ENCODE measurements at regions not wholly inside any gene's neighbourhood (a gene's known extent, or its start where the extent isn't known, plus 50 kb on each side); places are given as distances from the start of the nearest gene placed in this dataset.

DNA sequence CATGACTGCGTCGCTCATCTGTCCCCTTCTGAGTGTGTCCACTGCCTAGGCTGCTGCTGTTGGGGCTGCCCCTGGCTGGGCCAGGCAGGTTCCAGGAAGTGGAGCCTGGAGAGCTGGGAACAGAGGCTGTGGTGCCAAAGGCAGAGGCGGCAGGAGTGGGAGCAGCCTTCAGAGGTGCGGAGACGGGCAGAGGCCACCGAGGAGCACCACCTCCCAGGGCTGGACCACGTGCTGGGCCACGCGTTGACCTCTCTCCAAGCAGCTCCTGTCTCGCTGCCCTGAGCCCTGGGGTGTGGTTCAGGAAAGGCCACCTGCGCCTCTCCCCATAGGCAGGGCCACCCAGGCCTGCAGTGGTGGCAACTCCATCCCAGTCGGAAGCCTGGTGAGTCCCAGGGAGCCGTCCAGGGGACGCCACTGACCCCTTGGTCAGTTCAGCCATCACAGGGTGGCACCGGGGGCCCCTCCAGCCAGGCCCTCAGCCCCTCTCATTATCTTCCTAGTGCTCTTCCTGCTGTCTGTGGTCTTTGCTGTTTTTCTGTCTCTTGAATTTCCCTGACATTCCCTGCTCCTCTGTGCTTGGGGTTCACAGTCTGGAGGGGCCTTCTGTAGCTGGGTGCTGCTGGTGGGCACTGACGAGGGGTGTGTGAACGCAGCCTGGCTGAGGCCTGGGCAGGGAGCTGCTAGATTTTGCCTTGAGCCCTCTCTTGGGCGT, 122.8 kb upstream of the HS6ST1 start:
- no peak for TF ChIP-seq EZH2 (IDR thresholded peaks at IDR 0.05)
- TF ChIP-seq, protein P1, sequence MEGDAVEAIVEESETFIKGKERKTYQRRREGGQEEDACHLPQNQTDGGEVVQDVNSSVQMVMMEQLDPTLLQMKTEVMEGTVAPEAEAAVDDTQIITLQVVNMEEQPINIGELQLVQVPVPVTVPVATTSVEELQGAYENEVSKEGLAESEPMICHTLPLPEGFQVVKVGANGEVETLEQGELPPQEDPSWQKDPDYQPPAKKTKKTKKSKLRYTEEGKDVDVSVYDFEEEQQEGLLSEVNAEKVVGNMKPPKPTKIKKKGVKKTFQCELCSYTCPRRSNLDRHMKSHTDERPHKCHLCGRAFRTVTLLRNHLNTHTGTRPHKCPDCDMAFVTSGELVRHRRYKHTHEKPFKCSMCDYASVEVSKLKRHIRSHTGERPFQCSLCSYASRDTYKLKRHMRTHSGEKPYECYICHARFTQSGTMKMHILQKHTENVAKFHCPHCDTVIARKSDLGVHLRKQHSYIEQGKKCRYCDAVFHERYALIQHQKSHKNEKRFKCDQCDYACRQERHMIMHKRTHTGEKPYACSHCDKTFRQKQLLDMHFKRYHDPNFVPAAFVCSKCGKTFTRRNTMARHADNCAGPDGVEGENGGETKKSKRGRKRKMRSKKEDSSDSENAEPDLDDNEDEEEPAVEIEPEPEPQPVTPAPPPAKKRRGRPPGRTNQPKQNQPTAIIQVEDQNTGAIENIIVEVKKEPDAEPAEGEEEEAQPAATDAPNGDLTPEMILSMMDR (IDR thresholded peaks at IDR 0.05): no peak
- TF ChIP-seq EZH2phosphoT487 (IDR thresholded peaks at IDR 0.05): no peak

Measured in neural progenitor cell (in vitro differentiated cells).